HT1080 (cell line): ENCODE measurements at regions not wholly inside any gene's neighbourhood (a gene's known extent, or its start where the extent isn't known, plus 50 kb on each side); places are given as distances from the start of the nearest gene placed in this dataset.
A peak's percentile ranks its signal among the peaks of the same experiment; 100 is the strongest.

ENCODE experiments used
- DNase-seq: peaks from one replicate; pipeline ENCODE4 v3.0.0-alpha.2; 2015; ENCODE audit warnings: low read depth

GRCh38 chr16:86632206-86632605 is 53.9 kb downstream of the FOXL1 start:
- DNase-seq, result no peak

DNA sequence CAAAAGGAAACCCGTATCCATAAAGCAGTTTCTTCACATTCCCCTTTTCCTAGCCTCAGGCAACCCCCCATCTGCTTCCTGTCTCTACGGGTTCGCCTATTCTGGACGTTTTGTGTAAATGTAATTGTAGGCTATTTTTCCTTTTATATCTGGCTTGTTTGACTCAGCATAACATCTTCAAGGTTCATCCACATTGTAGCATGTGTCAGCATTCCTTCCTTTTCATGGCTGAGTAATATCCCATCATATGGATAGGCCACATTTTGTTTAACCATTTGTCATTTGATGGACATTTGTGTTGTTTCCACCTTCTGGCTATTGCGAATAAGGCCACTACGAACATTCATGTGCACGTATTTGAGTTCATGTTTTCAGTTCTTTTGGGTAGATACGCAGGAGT is 54.6 kb downstream of the FOXL1 start:
- no peak for DNase-seq

DNA sequence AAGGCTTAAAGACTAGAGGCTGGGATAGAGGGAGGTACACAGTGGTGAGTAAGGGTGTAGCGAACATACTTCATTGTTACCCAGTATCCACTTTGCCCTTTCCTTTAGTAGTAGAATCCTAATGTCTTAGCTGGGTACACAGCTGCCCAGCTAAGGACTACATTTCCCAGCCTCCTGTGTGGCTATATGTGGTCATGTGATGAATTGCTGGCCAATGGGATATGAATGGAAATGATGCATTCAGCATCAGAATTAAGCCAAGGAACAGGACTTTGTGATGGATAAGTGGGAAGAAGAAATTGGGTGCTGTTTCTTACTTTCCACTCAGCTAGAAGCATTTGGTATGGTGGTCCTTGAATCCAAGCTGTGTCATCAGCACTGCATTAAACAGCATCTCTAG is 55.9 kb downstream of the FOXL1 start:
- peak; percentile 6 for DNase-seq

- DNase-seq, result no peak
These were observed 57.0 kb downstream of the FOXL1 start for GRCh38 chr16:86635176-86635876.

DNA sequence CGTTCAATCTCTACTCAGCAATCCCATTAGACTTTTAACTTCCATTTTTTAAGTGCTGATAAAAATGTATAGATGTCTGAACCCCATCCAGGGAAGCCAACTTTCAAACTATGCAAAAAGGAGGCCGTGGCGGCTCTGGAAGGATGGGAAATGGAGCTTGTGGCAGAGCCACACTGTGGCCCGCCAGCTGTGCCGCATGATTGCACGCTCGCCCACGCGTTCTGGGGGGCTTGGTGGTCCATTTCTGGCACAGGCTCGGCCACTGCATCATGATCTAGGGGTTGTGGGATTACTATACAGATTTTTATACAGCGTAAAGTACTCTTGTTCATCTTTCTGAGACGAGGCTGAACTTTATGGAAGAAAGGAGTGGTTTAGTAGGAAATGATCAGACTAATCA is 57.6 kb downstream of the FOXL1 start:
- DNase-seq, result no peak

- no peak for DNase-seq
These were observed 59.4 kb downstream of the FOXL1 start for GRCh38 chr16:86637744-86638143.

GRCh38 chr16:86638642-86639041 is 60.3 kb downstream of the FOXL1 start:
- no peak for DNase-seq

DNA sequence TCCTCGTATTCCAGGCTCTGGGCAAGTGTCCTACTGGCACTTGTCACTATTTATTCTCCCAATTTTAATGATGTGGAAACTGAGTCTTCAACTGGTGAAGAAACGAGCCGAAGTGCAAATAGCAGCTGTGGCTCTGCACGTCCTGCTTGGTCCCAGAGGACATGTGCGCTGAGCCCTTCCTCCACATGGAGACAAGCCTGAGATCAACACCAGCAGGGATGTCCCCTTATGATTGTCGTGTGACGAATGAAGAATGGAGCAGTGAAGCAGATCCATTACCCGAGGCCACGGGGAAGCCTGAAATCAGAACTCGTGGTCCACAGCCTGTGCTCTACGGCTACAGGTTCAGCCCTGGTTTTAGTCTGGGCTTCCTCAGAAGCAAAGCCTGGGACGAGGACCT is 61.0 kb downstream of the FOXL1 start:
- no peak for DNase-seq

DNA sequence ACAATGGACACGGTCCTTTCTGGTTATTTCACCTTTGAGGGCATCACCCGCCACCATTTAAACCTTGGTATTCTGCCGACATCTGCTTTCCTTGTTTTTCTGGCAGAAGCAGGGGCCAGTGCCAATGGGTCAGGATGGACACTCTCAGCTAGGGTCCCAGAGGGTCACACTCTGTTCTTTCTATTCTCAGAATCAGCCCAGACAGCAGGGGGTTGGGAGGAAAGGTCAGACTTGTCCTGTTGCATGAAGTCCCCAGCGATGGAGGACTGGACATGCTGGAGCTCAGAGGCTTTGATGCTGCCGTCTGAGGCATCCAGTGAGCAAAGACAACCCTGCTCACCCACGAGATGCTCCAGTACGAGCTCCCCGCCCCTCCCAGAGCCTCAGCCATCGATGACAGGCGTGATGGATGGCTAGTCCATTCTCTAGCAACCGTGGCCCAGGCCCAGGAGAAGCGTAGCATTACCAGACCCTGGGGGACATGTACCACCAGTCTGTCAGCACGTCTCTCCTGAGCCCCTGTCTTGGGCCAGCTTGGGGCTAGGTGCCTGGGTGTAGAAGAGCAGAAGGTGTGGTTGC is 62.0 kb downstream of the FOXL1 start:
- DNase-seq, result no peak

- no peak for DNase-seq
These were observed 63.7 kb downstream of the FOXL1 start for GRCh38 chr16:86642087-86642486.

DNA sequence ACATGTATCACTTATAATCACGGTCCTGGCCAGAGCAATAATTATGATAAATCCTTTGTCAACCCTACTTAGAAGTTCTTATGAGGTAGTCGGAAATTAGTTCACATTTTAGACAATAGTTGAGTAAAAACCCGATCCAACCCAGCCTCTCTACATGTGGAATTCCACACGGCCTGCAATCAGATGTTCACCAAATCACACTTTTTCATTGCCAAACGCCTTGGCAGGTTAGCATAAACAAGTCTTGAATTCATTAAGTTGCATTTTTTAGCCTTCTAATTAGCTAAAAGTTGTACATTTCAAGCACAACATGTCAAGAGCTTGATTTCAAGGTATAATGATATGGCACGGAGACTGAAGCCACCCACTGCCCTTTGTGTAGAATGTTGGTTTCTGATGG is 65.3 kb downstream of the FOXL1 start:
- DNase-seq, result no peak

DNA sequence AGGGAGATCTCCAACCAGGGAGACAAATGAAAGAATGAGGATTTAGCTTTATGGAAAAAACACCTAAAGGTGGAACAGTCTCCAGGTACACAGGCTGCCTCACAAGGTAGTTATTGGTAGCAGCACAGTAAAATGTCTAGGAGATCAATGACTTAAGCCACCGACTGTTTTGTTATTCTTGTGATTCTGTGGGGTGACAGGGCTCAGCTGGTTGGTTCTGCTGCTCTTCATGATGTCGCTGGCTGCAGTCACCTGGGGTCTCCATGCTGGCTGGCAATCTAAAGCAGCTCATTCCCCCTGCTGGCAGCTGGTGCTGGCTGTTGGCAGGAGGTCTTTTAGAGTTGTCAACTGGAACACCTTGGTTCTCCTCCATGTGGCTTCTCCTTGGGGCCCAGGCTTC is 69.2 kb downstream of the FOXL1 start:
- no peak for DNase-seq

- no peak for DNase-seq
These were observed 71.5 kb downstream of the FOXL1 start for GRCh38 chr16:86649875-86650274.

DNA sequence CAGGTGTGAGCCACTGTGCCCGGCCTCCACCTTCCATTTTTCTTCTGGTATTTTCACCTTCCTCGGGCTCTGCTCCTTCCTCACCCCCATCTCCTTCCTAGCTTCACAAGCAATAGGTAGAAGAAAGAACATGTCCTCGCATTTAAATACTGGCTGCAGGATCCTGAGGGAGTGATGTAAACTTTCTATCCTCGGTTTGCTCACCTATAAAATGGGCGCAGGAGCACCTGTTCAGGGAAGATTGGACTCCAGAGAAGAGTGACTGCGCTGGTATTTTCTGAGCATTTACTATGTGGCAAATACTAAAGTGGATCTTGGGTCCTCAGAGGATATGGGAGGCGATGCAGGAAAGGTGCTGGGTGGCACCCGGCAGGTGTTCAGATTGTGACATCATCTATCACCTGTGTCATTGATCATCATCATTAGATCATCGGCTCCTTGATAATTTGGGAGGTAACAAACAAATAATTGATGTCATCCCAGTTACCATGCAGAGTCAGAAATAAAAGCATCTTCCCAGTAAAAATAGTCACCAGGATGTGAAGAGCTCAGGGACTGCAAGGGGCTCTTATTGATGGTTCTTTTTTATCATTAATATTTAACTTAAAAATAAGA is 72.8 kb downstream of the FOXL1 start:
- no peak for DNase-seq

GRCh38 chr16:86651823-86652222 is 73.5 kb downstream of the FOXL1 start:
- peak; percentile 33 for DNase-seq

DNA sequence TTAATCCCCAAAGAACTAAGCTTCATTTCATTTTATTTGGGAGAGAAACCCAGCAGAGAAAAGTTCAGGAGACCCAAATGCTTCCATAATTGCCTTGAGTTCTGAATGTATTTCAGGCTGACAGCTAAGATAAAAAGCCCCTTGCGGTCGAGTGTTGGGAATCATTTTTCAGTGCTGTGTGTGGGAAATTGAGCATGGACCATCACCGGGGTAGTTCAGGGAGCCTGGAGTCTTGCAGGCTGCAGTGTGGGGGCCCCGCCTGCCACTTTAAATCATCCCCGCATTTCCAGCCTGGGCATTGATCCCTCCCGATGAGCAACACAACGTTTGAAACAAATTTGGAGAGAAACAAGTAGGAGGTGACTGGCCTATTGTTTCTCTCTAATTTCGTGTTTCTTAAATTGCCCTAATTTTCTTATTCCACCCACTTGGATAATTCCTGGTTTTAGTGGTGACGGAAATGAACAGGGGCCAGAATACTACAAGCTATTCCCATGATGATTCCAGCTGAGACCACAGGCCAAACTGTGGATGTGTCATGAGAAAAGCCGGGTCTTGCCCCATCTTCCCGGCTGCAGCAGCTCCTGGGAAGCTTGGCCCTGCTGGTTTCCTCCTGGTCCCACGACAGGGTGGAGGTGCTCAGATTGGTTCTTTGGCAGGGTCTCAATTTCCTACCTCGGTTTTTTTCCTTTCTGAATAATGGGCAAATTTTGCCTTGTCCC is 75.1 kb downstream of the FOXL1 start:
- DNase-seq, result peak; percentile 22

DNA sequence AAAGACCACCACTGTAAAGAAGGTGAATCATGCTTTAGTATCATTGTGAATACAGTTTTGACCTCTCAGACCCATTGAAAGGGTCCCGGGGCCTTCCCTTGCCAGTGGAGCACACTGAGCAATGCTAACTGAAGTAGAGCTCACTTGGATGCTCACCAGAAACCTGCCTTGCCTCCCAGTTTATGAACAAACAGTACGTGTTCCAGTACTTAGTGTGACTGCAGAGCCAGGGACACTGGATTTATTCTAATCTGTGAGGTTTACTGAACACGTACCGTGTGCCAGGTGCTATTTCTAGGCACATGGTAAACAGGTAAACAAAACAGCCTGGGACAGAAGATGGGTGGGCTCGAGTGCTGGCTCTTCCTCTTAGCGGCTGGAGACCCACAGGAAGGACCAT is 79.6 kb downstream of the FOXL1 start:
- no peak for DNase-seq

DNA sequence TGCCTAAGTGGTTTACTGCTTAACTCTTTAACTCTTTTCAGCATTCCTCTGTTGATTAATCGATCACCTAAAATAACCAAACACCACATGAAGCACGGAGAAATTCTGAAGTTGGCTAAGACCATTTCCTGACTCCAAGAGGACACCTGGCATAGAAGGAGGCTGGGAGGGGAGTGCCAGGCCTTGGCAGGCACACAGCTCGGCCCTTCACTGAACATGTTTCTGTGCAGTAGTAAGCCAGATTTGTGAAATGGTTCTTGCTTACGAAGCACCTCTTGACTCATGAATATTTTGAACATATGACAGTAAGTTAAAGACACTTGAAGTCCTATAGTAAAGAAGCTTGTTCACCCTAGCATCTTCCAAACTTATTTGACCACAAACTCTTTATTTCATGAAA is 82.3 kb downstream of the FOXL1 start:
- DNase-seq, result no peak

DNA sequence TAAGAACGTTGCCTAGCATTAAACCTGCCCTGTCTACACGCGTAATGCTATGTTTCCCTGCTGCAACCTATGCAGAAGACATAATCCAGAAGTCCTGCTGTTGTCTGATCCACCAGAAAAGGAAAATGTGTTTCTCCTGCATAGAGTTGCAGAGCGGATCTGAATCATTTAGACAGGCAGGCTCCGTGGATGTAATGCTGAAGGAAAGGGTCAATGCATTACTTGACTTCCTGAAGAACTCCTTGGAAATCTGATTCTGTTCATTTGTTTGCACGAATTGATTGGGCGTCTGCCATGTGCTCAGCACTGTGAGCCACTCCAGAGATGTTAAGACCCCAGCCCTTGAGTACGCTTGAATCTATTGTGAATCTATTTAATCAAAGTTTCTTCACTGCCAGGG is 83.4 kb downstream of the FOXL1 start:
- no peak for DNase-seq

DNA sequence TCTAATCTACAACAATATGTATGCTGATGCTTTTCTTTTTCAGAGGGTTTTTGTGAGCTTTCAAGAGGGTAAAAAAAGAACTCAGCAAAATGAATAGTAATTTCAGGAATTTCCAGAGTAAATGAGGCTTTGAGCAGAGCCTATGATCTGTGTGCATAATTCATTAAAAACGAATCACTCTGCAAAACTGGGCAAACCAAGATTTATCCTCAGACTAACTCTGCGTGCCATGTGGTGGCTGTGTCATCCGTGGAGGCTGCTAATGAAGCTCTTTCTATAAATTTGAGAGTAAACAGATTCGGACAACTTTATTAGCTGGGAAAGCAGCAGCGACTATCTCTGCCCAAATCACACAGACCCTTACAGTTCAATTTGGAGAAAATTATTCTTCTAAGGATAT is 83.8 kb downstream of the FOXL1 start:
- no peak for DNase-seq

- DNase-seq, result no peak
These were observed 84.4 kb downstream of the FOXL1 start for GRCh38 chr16:86662740-86663139.
